HepG2 (cell line): ENCODE measurements at regions not wholly inside any gene's neighbourhood (a gene's known extent, or its start where the extent isn't known, plus 50 kb on each side); places are given as distances from the start of the nearest gene placed in this dataset.

Experiments
- ATAC-seq: fragments of 200-7000 bp; cut with Tn5 transposase; 3 replicates; pipeline ENCODE4 v1.9.1; 2020; ENCODE audit warnings: mild to moderate bottlenecking, moderate library complexity
- BruUV-seq: library from RNA; stranded (reverse); fragments of 400-500 nt; replicated peaks from 2 replicates; lab custom pipeline; 2021; lab: Mats Ljungman, UMichigan
- CTCF ChIA-PET: fragments of 300-600 bp; formaldehyde crosslinking; extraction: SDS; loops from one replicate; lab custom pipeline; 2021; ENCODE audit warnings: low total read pairs, inconsistent platforms, low intra/inter-chr PET ratio; lab: Yijun Ruan, JAX
- POLR2A ChIA-PET: fragments of 350-600 bp; sonication (Branson Sonifier 250); formaldehyde crosslinking; loops from one replicate; lab custom pipeline; 2020; ENCODE audit warnings: antibody characterized with exemption, inconsistent platforms; lab: Yijun Ruan, JAX
- DNase-seq: peaks from one replicate; pipeline ENCODE4 v3.0.0-alpha.2; 2015; ENCODE audit warnings: low spot score
- FAIRE-seq: peaks from 3 replicates; lab custom pipeline; 2011; peaks lifted over from hg19 to GRCh38; lab: Jason Lieb, UNC
- H2AFZ ChIP-seq: one replicate; pipeline ENCODE4 v1.6.1; 2011; ENCODE audit warnings: low read length, inconsistent platforms
- H3K27ac ChIP-seq: fragments of 300-600 bp; 3 replicates; pipeline ENCODE4 v1.8.0; 2011; ENCODE audit warnings: mixed run types, mild to moderate bottlenecking, mixed read lengths, low read length, inconsistent platforms; ENCODE audit not compliant: insufficient read depth; ENCODE audit errors: extremely low read length
- H3K27me3 ChIP-seq, 2 experiments: fragments of 200-600 bp in 1 of 2; 2 replicates in 1 of 2; 3 replicates in 1 of 2; pipeline versions ENCODE4 v1.6.0 to v1.8.0; 2011; ENCODE audit warnings: low read length in 2 of 2, mild to moderate bottlenecking in 2 of 2, moderate library complexity in 2 of 2, inconsistent platforms in 1 of 2; ENCODE audit not compliant: insufficient read depth in 2 of 2, control insufficient read depth in 1 of 2
- H3K36me3 ChIP-seq, 2 experiments: fragments of 200-600 bp in 1 of 2; replicated peaks in 1 of 2; 2 replicates in 1 of 2; 3 replicates in 1 of 2; pipeline versions ENCODE4 v1.5.1 to v1.8.0; 2011; ENCODE audit warnings: low read length in 2 of 2, inconsistent platforms in 1 of 2; ENCODE audit not compliant: insufficient read depth in 2 of 2, control insufficient read depth in 1 of 2
- H3K4me1 ChIP-seq: 2 replicates; pipeline ENCODE4 v1.5.1; 2012; ENCODE audit warnings: low read length, inconsistent platforms; ENCODE audit not compliant: insufficient read depth
- H3K4me2 ChIP-seq: 2 replicates; pipeline ENCODE4 v1.6.0; 2011; ENCODE audit warnings: low read depth, low read length, inconsistent platforms
- H3K4me3 ChIP-seq, 3 experiments: fragments of 200-600 bp in 1 of 3; sonication (generic), shearing (Covaris generic) in 1 of 3; replicated peaks in 1 of 3; 2 replicates each; pipeline ENCODE4 v1.5.1; 2011 to 2016; ENCODE audit warnings: low read length in 3 of 3, inconsistent platforms in 2 of 3, low read depth in 2 of 3, mild to moderate bottlenecking in 2 of 3, control low read depth in 1 of 3, mixed read lengths in 1 of 3; ENCODE audit not compliant: insufficient read depth in 1 of 3
- H3K79me2 ChIP-seq: one replicate; pipeline ENCODE4 v1.6.1; 2011; ENCODE audit warnings: low read length, inconsistent platforms; ENCODE audit not compliant: insufficient read depth
- H3K9ac ChIP-seq: 2 replicates; pipeline ENCODE4 v1.6.0; 2011; ENCODE audit warnings: mild to moderate bottlenecking, low read depth, low read length, inconsistent platforms; ENCODE audit not compliant: insufficient read depth
- H3K9me3 ChIP-seq: 2 replicates; pipeline ENCODE4 v1.5.1; 2012; ENCODE audit warnings: mild to moderate bottlenecking, low read length
- H4K20me1 ChIP-seq: 2 replicates; pipeline ENCODE4 v1.6.0; 2011; ENCODE audit warnings: inconsistent platforms, mild to moderate bottlenecking, low read length, moderate library complexity; ENCODE audit not compliant: insufficient read depth
- CBX5 ChIP-seq: sonication (generic); formaldehyde crosslinking; IDR thresholded peaks from 2 replicates; pipeline ENCODE4 v1.4.0; 2020; ENCODE audit warnings: missing genetic modification reagents, borderline replicate concordance
- HOXA3 ChIP-seq: sonication (generic); formaldehyde crosslinking; IDR thresholded peaks from 2 replicates; pipeline ENCODE4 v1.5.0; 2020; ENCODE audit warnings: missing genetic modification reagents
- MAFF ChIP-seq: IDR thresholded peaks from 2 replicates; pipeline ENCODE4 v1.6.1; 2011; ENCODE audit warnings: low read depth, low read length, improper control_type of control experiment
- MEF2D ChIP-seq: sonication (generic); formaldehyde crosslinking; IDR thresholded peaks from 2 replicates; pipeline ENCODE4 v1.5.1; 2020; ENCODE audit warnings: mild to moderate bottlenecking, missing genetic modification reagents
- RFXAP ChIP-seq: sonication (generic); formaldehyde crosslinking; IDR thresholded peaks from 2 replicates; pipeline ENCODE4 v1.4.0; 2020; ENCODE audit warnings: missing genetic modification reagents, borderline replicate concordance
- U2AF2 ChIP-seq: fragments of 200-400 bp; formaldehyde crosslinking; IDR thresholded peaks from 2 replicates; pipeline ENCODE4 v1.6.1; 2017; ENCODE audit warnings: low read depth, mild to moderate bottlenecking, low read length
- ZNF124 ChIP-seq: sonication (generic); formaldehyde crosslinking; IDR thresholded peaks from 2 replicates; pipeline ENCODE4 v1.4.0; 2020; ENCODE audit warnings: missing genetic modification reagents
- ZNF652 ChIP-seq: IDR thresholded peaks from 2 replicates; pipeline ENCODE4 v1.6.1; 2016; ENCODE audit warnings: low read depth, borderline replicate concordance
- ZNF660 ChIP-seq: sonication (generic); formaldehyde crosslinking; IDR thresholded peaks from 2 replicates; pipeline ENCODE4 v1.5.1; 2020; ENCODE audit warnings: mild to moderate bottlenecking, low read depth, missing genetic modification reagents, borderline replicate concordance
- WGBS: methylation state at CpG from one replicate; pipeline ENCODE4 v1.1.6; 2017; ENCODE audit warnings: low lambda C conversion rate; 5-methylcytosine and 5-hydroxymethylcytosine counted together
- in situ Hi-C: cut with HindIII; loops from 2 replicates; pipeline ENCODE4 v1.10.0; 2017; ENCODE audit warnings: low pct_unique_long_range_greater_than_20kb; ENCODE audit not compliant: extremely low pct_ligation_motif_present
- intact Hi-C: fragments of 100-400 bp; cut with micrococcal nuclease; formaldehyde crosslinking; loops from one replicate; pipeline ENCODE4 v1.10.0; 2022; ENCODE audit not compliant: unreplicated experiment
- TF ChIP-seq, protein P1 (sequence below): IDR thresholded peaks from 2 replicates; pipeline ENCODE4 v1.6.1; 2016; ENCODE audit warnings: missing compliant biosample characterization, missing genetic modification reagents, borderline replicate concordance
- TF ChIP-seq, protein P2 (sequence below): sonication (generic); formaldehyde crosslinking; conservative IDR thresholded peaks from 2 replicates; pipeline ENCODE4 v1.8.0; 2022; ENCODE audit warnings: low read depth, missing genetic modification reagents

DNA sequence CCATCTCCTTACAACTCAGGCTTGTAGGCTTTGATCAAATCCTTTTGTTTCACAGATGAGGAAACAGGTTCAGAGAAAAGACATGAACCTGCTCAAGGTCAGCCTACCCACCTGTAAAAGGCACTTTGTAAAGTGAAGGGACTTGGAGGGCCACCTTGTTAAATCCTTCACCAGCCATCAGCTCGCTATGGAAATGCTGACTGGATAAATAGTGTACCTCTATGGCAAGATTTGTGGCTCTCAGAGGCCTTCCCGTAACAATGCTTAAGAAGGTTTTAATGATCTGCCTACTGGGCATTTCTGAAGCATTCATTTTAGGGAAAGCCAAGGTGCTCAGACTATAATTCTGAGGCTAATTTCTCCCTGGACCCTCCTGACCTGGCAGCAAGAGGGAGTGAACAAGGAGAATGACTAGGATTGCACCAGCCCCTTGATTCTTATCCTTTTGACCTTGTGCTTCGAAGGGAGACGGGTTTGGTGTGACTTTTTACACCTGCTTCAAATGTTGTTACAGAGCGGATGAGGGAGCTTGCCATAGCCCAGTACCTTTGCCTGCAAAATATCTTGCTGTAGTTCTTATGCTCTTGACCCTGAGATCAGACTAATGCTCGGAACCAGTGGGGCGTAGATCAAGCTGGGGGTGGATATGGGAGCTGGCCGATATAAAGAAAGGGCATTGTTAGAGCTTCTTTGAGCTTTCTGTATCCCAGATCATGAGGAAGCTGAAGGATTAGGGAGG is 90.9 kb upstream of the CXCR4 start (continued):
- TF ChIP-seq HOXA3, result no peak
- TF ChIP-seq, protein P1, sequence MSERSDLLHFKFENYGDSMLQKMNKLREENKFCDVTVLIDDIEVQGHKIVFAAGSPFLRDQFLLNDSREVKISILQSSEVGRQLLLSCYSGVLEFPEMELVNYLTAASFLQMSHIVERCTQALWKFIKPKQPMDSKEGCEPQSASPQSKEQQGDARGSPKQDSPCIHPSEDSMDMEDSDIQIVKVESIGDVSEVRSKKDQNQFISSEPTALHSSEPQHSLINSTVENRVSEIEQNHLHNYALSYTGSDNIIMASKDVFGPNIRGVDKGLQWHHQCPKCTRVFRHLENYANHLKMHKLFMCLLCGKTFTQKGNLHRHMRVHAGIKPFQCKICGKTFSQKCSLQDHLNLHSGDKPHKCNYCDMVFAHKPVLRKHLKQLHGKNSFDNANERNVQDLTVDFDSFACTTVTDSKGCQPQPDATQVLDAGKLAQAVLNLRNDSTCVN (CRISPR knock-in tag), result no peak
- TF ChIP-seq, protein P2, sequence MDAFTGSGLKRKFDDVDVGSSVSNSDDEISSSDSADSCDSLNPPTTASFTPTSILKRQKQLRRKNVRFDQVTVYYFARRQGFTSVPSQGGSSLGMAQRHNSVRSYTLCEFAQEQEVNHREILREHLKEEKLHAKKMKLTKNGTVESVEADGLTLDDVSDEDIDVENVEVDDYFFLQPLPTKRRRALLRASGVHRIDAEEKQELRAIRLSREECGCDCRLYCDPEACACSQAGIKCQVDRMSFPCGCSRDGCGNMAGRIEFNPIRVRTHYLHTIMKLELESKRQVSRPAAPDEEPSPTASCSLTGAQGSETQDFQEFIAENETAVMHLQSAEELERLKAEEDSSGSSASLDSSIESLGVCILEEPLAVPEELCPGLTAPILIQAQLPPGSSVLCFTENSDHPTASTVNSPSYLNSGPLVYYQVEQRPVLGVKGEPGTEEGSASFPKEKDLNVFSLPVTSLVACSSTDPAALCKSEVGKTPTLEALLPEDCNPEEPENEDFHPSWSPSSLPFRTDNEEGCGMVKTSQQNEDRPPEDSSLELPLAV (CRISPR knock-in tag), result no peak
- TF ChIP-seq ZNF660 (CRISPR knock-in tag), result no peak
- TF ChIP-seq RFXAP (CRISPR knock-in tag), result no peak
- TF ChIP-seq U2AF2, result no peak
- TF ChIP-seq MEF2D (CRISPR knock-in tag), result no peak
- peak; percentile 61 for TF ChIP-seq MAFF

DNA sequence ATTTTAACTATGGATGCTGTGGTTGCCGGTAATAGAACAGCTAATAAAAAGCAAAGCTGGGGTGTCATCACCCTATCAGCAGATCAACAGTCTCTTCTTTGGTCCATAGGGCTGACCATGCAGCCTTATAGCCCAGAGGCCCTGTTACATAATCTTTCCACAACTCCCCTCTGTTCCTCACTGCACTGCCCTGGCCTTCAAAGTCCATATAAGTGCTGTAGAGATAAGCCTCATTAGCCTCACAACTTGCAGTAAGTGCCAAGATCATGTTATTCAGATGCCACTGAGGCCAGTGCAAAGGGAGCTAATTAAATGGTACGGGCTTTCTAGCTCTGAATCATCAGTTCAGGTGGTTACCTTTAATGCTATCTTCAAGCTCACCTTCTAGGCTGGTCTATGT is 89.7 kb upstream of the CXCR4 start:
- H4K20me1 ChIP-seq, result no peaks in the 10 kb centered on the region
- H3K27ac ChIP-seq, result no peak overlapping the region
- no peak overlapping the region for H3K9ac ChIP-seq
- no peak overlapping the region for H3K4me2 ChIP-seq
- no TSS peak for BruUV-seq
- H3K4me3 ChIP-seq, result no peak overlapping the region
- H3K27me3 ChIP-seq, result peaks cover 0 to 6% of the 10 kb centered on the region in 2 experiments; a peak in 1 of 5 replicates
- 38% methylated on average over 2 of the region's 2 CpGs for WGBS
- no peaks in the 10 kb centered on the region for H3K4me1 ChIP-seq
- POLR2A ChIA-PET, result no interaction called here
- no peaks in the 10 kb centered on the region for H3K36me3 ChIP-seq
- in situ Hi-C loops, result no loop called here
- no peaks in the 10 kb centered on the region for H3K9me3 ChIP-seq
- TF ChIP-seq ZNF652 (no peak), HOXA3 (no peak), CBX5 (CRISPR knock-in tag) (no peak), ZNF124 (CRISPR knock-in tag) (no peak)
- intact Hi-C loops, result no loop called here
- no peak overlapping the region for H2AFZ ChIP-seq
- no peak for DNase-seq
- no peak for ATAC-seq
- FAIRE-seq, result no peak
- no peaks in the 10 kb centered on the region for H3K79me2 ChIP-seq
- CTCF ChIA-PET, result no interaction called here
